ENCODE measurements at regions not wholly inside any gene's neighbourhood (a gene's known extent, or its start where the extent isn't known, plus 50 kb on each side); places are given as distances from the start of the nearest gene placed in this dataset.

DNA sequence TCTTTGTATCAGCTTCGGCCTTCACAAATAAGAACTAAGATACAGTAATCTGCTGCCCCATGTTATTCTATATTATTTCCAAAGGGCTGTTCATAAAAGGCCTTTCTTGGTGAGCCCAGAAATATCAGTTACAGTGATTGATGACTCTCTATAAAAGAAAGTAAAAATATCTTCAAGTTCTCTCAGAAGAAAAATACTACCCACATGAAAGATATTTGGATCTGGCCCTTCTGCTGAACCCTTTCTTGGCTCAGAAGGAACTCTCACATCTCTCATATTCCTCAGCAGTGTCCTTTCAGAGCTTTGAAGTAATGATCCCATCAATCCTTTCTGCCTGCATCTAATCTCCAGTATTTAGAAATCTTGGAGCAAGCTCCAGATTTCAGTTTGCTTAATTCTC is 76.3 kb upstream of the SLITRK1 start:
- H3K36me3 ChIP-seq (ENCODE audit: insufficient read depth, low read length): no peaks in the 10 kb centered on the region
- TF ChIP-seq, protein P1, sequence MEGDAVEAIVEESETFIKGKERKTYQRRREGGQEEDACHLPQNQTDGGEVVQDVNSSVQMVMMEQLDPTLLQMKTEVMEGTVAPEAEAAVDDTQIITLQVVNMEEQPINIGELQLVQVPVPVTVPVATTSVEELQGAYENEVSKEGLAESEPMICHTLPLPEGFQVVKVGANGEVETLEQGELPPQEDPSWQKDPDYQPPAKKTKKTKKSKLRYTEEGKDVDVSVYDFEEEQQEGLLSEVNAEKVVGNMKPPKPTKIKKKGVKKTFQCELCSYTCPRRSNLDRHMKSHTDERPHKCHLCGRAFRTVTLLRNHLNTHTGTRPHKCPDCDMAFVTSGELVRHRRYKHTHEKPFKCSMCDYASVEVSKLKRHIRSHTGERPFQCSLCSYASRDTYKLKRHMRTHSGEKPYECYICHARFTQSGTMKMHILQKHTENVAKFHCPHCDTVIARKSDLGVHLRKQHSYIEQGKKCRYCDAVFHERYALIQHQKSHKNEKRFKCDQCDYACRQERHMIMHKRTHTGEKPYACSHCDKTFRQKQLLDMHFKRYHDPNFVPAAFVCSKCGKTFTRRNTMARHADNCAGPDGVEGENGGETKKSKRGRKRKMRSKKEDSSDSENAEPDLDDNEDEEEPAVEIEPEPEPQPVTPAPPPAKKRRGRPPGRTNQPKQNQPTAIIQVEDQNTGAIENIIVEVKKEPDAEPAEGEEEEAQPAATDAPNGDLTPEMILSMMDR (conservative IDR thresholded peaks at IDR 0.05; ENCODE audit: low read length): no peak
- TF ChIP-seq EZH2phosphoT487 (IDR thresholded peaks at IDR 0.05; ENCODE audit: borderline replicate concordance): no peak

DNA sequence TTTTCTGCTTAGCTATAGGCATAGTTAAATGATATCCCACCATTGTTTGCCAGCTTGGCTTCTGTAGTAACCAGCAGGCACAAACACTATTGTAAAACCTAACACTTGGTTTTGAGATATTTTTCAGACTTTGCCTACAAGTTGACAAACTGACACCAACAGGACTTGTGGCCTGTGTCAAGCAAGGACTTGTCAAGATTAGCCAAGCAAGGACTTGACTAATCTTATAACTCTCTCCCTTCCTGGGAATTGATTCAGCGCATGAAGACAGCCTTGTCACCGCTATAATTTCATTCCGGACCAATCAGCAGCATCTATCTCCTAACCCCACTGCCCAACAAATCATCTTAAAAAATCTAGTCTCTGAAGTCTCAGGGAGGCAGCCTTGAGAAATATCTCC is 72.7 kb upstream of the SLITRK1 start:
- no peak overlapping the region for H3K4me3 ChIP-seq (ENCODE audit: low read length, poor library complexity, severe bottlenecking)
- no peaks in the 10 kb centered on the region for H3K9me2 ChIP-seq (replicated peaks; ENCODE audit: low read depth, low read length)
- no peaks in the 10 kb centered on the region for H3F3A ChIP-seq (ENCODE audit: low read depth)
- no peaks in the 10 kb centered on the region for H3K27me3 ChIP-seq (ENCODE audit: insufficient read depth, low read length, poor library complexity, severe bottlenecking)
- H4K20me1 ChIP-seq (ENCODE audit: insufficient read depth, low read length, poor library complexity, severe bottlenecking): no peaks in the 10 kb centered on the region
- no peaks in the 10 kb centered on the region for H3K9me3 ChIP-seq (ENCODE audit: insufficient read depth, low read depth, low read length)
- H3K9ac ChIP-seq (ENCODE audit: low read depth, low read length, poor library complexity, severe bottlenecking): no peak overlapping the region
- H3K36me3 ChIP-seq (ENCODE audit: insufficient read depth, low read length): no peaks in the 10 kb centered on the region
- no peak overlapping the region for H2AFZ ChIP-seq (ENCODE audit: low read length)
- TF ChIP-seq, protein P1 (conservative IDR thresholded peaks at IDR 0.05; ENCODE audit: low read length): no peak
- TF ChIP-seq EZH2phosphoT487 (IDR thresholded peaks at IDR 0.05; ENCODE audit: borderline replicate concordance): no peak
- no peaks in the 10 kb centered on the region for H3K4me1 ChIP-seq (ENCODE audit: insufficient read depth, low read length, poor library complexity, severe bottlenecking)
- H3K79me2 ChIP-seq (ENCODE audit: insufficient read depth, low read length): no peaks in the 10 kb centered on the region
- no peak overlapping the region for H3K4me2 ChIP-seq (ENCODE audit: low read depth, low read length, poor library complexity, severe bottlenecking)

More for the DNA sequence above, 76.3 kb upstream of the SLITRK1 start:
- no peaks in the 10 kb centered on the region for H3K9me3 ChIP-seq (ENCODE audit: insufficient read depth, low read depth, low read length)
- no peak overlapping the region for H3K4me3 ChIP-seq (ENCODE audit: low read length, poor library complexity, severe bottlenecking)
- H3K27me3 ChIP-seq (ENCODE audit: insufficient read depth, low read length, poor library complexity, severe bottlenecking): no peaks in the 10 kb centered on the region
- no peaks in the 10 kb centered on the region for H3K79me2 ChIP-seq (ENCODE audit: insufficient read depth, low read length)
- no peak overlapping the region for H3K9ac ChIP-seq (ENCODE audit: low read depth, low read length, poor library complexity, severe bottlenecking)
- H3K4me2 ChIP-seq (ENCODE audit: low read depth, low read length, poor library complexity, severe bottlenecking): no peak overlapping the region
- no peaks in the 10 kb centered on the region for H4K20me1 ChIP-seq (ENCODE audit: insufficient read depth, low read length, poor library complexity, severe bottlenecking)
- no peaks in the 10 kb centered on the region for H3K4me1 ChIP-seq (ENCODE audit: insufficient read depth, low read length, poor library complexity, severe bottlenecking)
- H3K9me2 ChIP-seq (replicated peaks; ENCODE audit: low read depth, low read length): no peaks in the 10 kb centered on the region
- H3F3A ChIP-seq (ENCODE audit: low read depth): no peaks in the 10 kb centered on the region
- no peak overlapping the region for H2AFZ ChIP-seq (ENCODE audit: low read length)

DNA sequence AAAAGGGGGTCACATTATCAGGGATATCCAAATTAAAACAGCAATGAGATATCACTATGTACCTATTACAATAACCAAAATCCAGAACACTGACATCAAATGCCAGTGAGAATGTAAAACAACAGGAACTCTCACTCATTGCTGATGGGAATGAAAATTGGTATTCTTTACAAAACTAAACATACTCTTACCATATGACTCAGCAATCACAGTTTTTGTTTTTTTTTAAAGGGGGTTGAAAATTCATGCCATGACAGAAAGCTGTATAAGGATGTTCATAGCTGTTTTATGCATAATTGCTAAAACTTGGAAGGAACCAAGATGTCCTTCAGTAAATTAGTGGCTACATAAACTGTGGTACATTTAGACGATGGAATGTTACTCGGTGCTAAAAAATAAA is 71.6 kb upstream of the SLITRK1 start:
- H3K9me2 ChIP-seq (replicated peaks; ENCODE audit: low read depth, low read length): no peaks in the 10 kb centered on the region
- no peaks in the 10 kb centered on the region for H3K27me3 ChIP-seq (ENCODE audit: insufficient read depth, low read length, poor library complexity, severe bottlenecking)
- no peaks in the 10 kb centered on the region for H3K36me3 ChIP-seq (ENCODE audit: insufficient read depth, low read length)
- H3F3A ChIP-seq (ENCODE audit: low read depth): no peaks in the 10 kb centered on the region
- H4K20me1 ChIP-seq (ENCODE audit: insufficient read depth, low read length, poor library complexity, severe bottlenecking): no peaks in the 10 kb centered on the region
- H3K9ac ChIP-seq (ENCODE audit: low read depth, low read length, poor library complexity, severe bottlenecking): no peak overlapping the region
- no peaks in the 10 kb centered on the region for H3K9me3 ChIP-seq (ENCODE audit: insufficient read depth, low read depth, low read length)
- no peak overlapping the region for H2AFZ ChIP-seq (ENCODE audit: low read length)
- TF ChIP-seq, protein P1 (conservative IDR thresholded peaks at IDR 0.05; ENCODE audit: low read length): no peak
- TF ChIP-seq EZH2phosphoT487 (IDR thresholded peaks at IDR 0.05; ENCODE audit: borderline replicate concordance): no peak
- H3K79me2 ChIP-seq (ENCODE audit: insufficient read depth, low read length): no peaks in the 10 kb centered on the region
- no peak overlapping the region for H3K4me3 ChIP-seq (ENCODE audit: low read length, poor library complexity, severe bottlenecking)
- H3K4me2 ChIP-seq (ENCODE audit: low read depth, low read length, poor library complexity, severe bottlenecking): no peak overlapping the region
- no peaks in the 10 kb centered on the region for H3K4me1 ChIP-seq (ENCODE audit: insufficient read depth, low read length, poor library complexity, severe bottlenecking)
